ENCODE measurements at regions not wholly inside any gene's neighbourhood (a gene's known extent, or its start where the extent isn't known, plus 50 kb on each side); places are given as distances from the start of the nearest gene placed in this dataset.

DNA sequence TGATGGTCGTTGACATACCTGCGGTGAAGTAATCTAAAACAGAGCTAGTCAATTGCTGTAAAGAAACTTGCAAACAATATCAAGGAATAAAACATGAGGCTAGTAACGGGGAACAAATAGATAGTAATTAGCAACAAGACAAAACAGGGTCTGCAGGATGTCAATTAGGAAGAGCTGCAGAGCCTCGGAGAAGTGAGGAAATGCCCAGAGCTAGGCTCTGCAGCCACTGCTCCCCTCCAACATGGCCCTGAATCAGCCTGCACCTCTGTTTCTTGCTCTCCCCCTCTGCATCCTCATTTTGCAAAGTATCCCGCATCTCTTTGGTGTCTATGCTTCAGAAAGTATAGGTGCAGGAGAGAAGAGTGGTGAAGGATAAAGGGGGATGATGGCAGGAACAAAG is 507.4 kb upstream of the FAT3 start:
- no peak overlapping the region for H3K4me3 ChIP-seq (ENCODE audit: low read depth in 2 of 2, low read length in 2 of 2)
- H3K27me3 ChIP-seq (ENCODE audit: control insufficient read depth, insufficient read depth, low read length): no peaks in the 10 kb centered on the region
- TF ChIP-seq SIN3A (IDR thresholded peaks at IDR 0.05; ENCODE audit: borderline replicate concordance, insufficient read depth, low read depth, low read length) (no peak), REST (IDR thresholded peaks at IDR 0.05; ENCODE audit: insufficient read depth in 1 of 2, low read depth in 2 of 2, low read length in 1 of 2) (no peak), TCF7L2 (IDR thresholded peaks at IDR 0.05; ENCODE audit: low read depth, low read length) (no peak), POLR2AphosphoS5 (IDR thresholded peaks at IDR 0.05; ENCODE audit: low read depth, low read length) (no peak)
- TF ChIP-seq, protein P1, sequence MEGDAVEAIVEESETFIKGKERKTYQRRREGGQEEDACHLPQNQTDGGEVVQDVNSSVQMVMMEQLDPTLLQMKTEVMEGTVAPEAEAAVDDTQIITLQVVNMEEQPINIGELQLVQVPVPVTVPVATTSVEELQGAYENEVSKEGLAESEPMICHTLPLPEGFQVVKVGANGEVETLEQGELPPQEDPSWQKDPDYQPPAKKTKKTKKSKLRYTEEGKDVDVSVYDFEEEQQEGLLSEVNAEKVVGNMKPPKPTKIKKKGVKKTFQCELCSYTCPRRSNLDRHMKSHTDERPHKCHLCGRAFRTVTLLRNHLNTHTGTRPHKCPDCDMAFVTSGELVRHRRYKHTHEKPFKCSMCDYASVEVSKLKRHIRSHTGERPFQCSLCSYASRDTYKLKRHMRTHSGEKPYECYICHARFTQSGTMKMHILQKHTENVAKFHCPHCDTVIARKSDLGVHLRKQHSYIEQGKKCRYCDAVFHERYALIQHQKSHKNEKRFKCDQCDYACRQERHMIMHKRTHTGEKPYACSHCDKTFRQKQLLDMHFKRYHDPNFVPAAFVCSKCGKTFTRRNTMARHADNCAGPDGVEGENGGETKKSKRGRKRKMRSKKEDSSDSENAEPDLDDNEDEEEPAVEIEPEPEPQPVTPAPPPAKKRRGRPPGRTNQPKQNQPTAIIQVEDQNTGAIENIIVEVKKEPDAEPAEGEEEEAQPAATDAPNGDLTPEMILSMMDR (IDR thresholded peaks at IDR 0.05): no peak
- no peaks in the 10 kb centered on the region for H3K36me3 ChIP-seq (ENCODE audit: control insufficient read depth, insufficient read depth, low read length)
- no peaks in the 10 kb centered on the region for H3K9me3 ChIP-seq (ENCODE audit: control insufficient read depth, insufficient read depth, low read depth, low read length)
- DNase-seq (ENCODE audit: low read depth, low spot score) (no peak), ATAC-seq (no peak)
- no TSS peak for BruUV-seq (replicated peaks)
- H3K4me1 ChIP-seq (ENCODE audit: control insufficient read depth, insufficient read depth, low read length): no peaks in the 10 kb centered on the region
- ChIA-PET CTCF (interaction anchor here (0.6 kb wide), 1 partner anchor 15 kb away, joined by 3 read pairs; no protein-coding TSS in a partner anchor), POLR2A (no interaction called here)
- no peak overlapping the region for H3K27ac ChIP-seq (ENCODE audit: low read length)
- in situ Hi-C loops (cut with HindIII; ENCODE audit: low pct_unique_long_range_greater_than_20kb, low sequenced_read_pairs): no loop called here
- intact Hi-C loops (cut with micrococcal nuclease; ENCODE audit: unreplicated experiment): no loop called here

GRCh38 chr11:91707652-91708482 is 516.8 kb upstream of the FAT3 start:
- intact Hi-C loops (cut with micrococcal nuclease; ENCODE audit: unreplicated experiment): no loop called here
- H3K9me3 ChIP-seq (ENCODE audit: control insufficient read depth, insufficient read depth, low read depth, low read length): no peaks in the 10 kb centered on the region
- CTCF ChIA-PET: no interaction called here
- no peaks in the 10 kb centered on the region for H3K36me3 ChIP-seq (ENCODE audit: control insufficient read depth, insufficient read depth, low read length)
- POLR2A ChIA-PET: no interaction called here
- no peak for DNase-seq (ENCODE audit: low read depth, low spot score)
- TF ChIP-seq, protein P1 (IDR thresholded peaks at IDR 0.05): no peak
- TF ChIP-seq POLR2AphosphoS5 (IDR thresholded peaks at IDR 0.05; ENCODE audit: low read depth, low read length) (no peak), TCF7L2 (IDR thresholded peaks at IDR 0.05; ENCODE audit: low read depth, low read length) (no peak), REST (IDR thresholded peaks at IDR 0.05; ENCODE audit: insufficient read depth in 1 of 2, low read depth in 2 of 2, low read length in 1 of 2) (no peak), SIN3A (IDR thresholded peaks at IDR 0.05; ENCODE audit: borderline replicate concordance, insufficient read depth, low read depth, low read length) (no peak)
- ATAC-seq: no peak
- in situ Hi-C loops (cut with HindIII; ENCODE audit: low pct_unique_long_range_greater_than_20kb, low sequenced_read_pairs): no loop called here
- H3K4me1 ChIP-seq (ENCODE audit: control insufficient read depth, insufficient read depth, low read length): no peaks in the 10 kb centered on the region
- H3K27ac ChIP-seq (ENCODE audit: low read length): no peak overlapping the region
- H3K27me3 ChIP-seq (ENCODE audit: control insufficient read depth, insufficient read depth, low read length): no peaks in the 10 kb centered on the region
- no peak overlapping the region for H3K4me3 ChIP-seq (ENCODE audit: low read depth in 2 of 2, low read length in 2 of 2)
- BruUV-seq (replicated peaks): no TSS peak
